Vagina (tissue), 2 donors: ENCODE measurements at regions not wholly inside any gene's neighbourhood (a gene's known extent, or its start where the extent isn't known, plus 50 kb on each side); places are given as distances from the start of the nearest gene placed in this dataset.

Experiments
- POLR2A ChIP-seq, 2 donors: fragments of 450-650 bp; IDR thresholded peaks; one replicate each; pipeline ENCODE4 v1.6.1; 2017; ENCODE audit warnings: antibody characterized with exemption in 2 of 2, mild to moderate bottlenecking in 2 of 2, moderate library complexity in 2 of 2
- POLR2AphosphoS5 ChIP-seq, 2 donors: sonication (generic); formaldehyde crosslinking; IDR thresholded peaks; one replicate each; pipeline ENCODE4 v1.9.0; 2017; ENCODE audit warnings: antibody characterized with exemption in 2 of 2, mild to moderate bottlenecking in 2 of 2, low read depth in 1 of 2; ENCODE audit not compliant: insufficient read depth in 1 of 2
- TF ChIP-seq, protein P1 (sequence below), 3 experiments: fragments of 450-650 bp in 2 of 3; fragments of 200-600 bp in 1 of 3; sonication (generic) in 1 of 3; IDR thresholded peaks; one replicate each; pipeline ENCODE4 v1.5.1; 2017 to 2019; ENCODE audit warnings: antibody characterized with exemption in 3 of 3, mild to moderate bottlenecking in 2 of 3, moderate library complexity in 2 of 3

- TF ChIP-seq POLR2A (IDR thresholded peaks at IDR 0.05) (no peak), POLR2AphosphoS5 (IDR thresholded peaks at IDR 0.05; ENCODE audit: insufficient read depth in 1 of 2, low read depth in 1 of 2) (no peak)
- TF ChIP-seq, protein P1, sequence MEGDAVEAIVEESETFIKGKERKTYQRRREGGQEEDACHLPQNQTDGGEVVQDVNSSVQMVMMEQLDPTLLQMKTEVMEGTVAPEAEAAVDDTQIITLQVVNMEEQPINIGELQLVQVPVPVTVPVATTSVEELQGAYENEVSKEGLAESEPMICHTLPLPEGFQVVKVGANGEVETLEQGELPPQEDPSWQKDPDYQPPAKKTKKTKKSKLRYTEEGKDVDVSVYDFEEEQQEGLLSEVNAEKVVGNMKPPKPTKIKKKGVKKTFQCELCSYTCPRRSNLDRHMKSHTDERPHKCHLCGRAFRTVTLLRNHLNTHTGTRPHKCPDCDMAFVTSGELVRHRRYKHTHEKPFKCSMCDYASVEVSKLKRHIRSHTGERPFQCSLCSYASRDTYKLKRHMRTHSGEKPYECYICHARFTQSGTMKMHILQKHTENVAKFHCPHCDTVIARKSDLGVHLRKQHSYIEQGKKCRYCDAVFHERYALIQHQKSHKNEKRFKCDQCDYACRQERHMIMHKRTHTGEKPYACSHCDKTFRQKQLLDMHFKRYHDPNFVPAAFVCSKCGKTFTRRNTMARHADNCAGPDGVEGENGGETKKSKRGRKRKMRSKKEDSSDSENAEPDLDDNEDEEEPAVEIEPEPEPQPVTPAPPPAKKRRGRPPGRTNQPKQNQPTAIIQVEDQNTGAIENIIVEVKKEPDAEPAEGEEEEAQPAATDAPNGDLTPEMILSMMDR (IDR thresholded peaks at IDR 0.05), result no peak
Measured at GRCh38 chr14:28119849-28120248, 646.7 kb upstream of the FOXG1 start.
